CD4-positive, alpha-beta T cell treated with Interleukin-21 for 1 hour (primary cell): ENCODE measurements at regions not wholly inside any gene's neighbourhood (a gene's known extent, or its start where the extent isn't known, plus 50 kb on each side); places are given as distances from the start of the nearest gene placed in this dataset.

ENCODE experiments used
- DNase-seq: peaks from one replicate; pipeline ENCODE4 v3.0.0-alpha.2; 2020

- no peak for DNase-seq
These were observed 159.5 kb upstream of the CDH10 start for GRCh38 chr5:24804221-24804681.

- no peak for DNase-seq
These were observed 146.5 kb upstream of the CDH10 start for GRCh38 chr5:24791326-24791725.

GRCh38 chr5:24789611-24790351, 145.0 kb upstream of the CDH10 start:
- no peak for DNase-seq

- DNase-seq, result no peak
These were observed 144.2 kb upstream of the CDH10 start for GRCh38 chr5:24788829-24789514.

- DNase-seq, result no peak
These were observed 141.3 kb upstream of the CDH10 start for GRCh38 chr5:24786108-24786507.

GRCh38 chr5:24783596-24783995, 138.8 kb upstream of the CDH10 start:
- no peak for DNase-seq

GRCh38 chr5:24777392-24777791, 132.6 kb upstream of the CDH10 start:
- DNase-seq, result no peak

- no peak for DNase-seq
These were observed 128.5 kb upstream of the CDH10 start for GRCh38 chr5:24773261-24773660.

- no peak for DNase-seq
These were observed 122.3 kb upstream of the CDH10 start for GRCh38 chr5:24767086-24767485.

- no peak for DNase-seq
These were observed 120.4 kb upstream of the CDH10 start for GRCh38 chr5:24765219-24765618.

- DNase-seq, result no peak
These were observed 105.6 kb upstream of the CDH10 start for GRCh38 chr5:24750355-24750754.

GRCh38 chr5:24749701-24750100, 104.9 kb upstream of the CDH10 start:
- DNase-seq, result no peak

- no peak for DNase-seq
These were observed 102.5 kb upstream of the CDH10 start for GRCh38 chr5:24747327-24747726.

GRCh38 chr5:24742334-24742733, 97.6 kb upstream of the CDH10 start:
- no peak for DNase-seq

GRCh38 chr5:24737163-24737562, 92.4 kb upstream of the CDH10 start:
- no peak for DNase-seq

- no peak for DNase-seq
These were observed 90.5 kb upstream of the CDH10 start for GRCh38 chr5:24735284-24735683.

- DNase-seq, result no peak
These were observed 87.4 kb upstream of the CDH10 start for GRCh38 chr5:24732184-24732583.

- no peak for DNase-seq
These were observed 76.0 kb upstream of the CDH10 start for GRCh38 chr5:24720743-24721142.

- no peak for DNase-seq
These were observed 70.0 kb upstream of the CDH10 start for GRCh38 chr5:24714746-24715145.

- no peak for DNase-seq
These were observed 68.2 kb upstream of the CDH10 start for GRCh38 chr5:24712947-24713346.

- no peak for DNase-seq
These were observed 67.3 kb upstream of the CDH10 start for GRCh38 chr5:24712047-24712446.

GRCh38 chr5:24703934-24704333, 59.2 kb upstream of the CDH10 start:
- no peak for DNase-seq
